ENCODE measurements at regions not wholly inside any gene's neighbourhood (a gene's known extent, or its start where the extent isn't known, plus 50 kb on each side); places are given as distances from the start of the nearest gene placed in this dataset.

GRCh38 chr1:59066236-59066635 is 230.7 kb upstream of the FGGY start:
- TF ChIP-seq CTCF (conservative IDR thresholded peaks at IDR 0.05; ENCODE audit: low read length) (no peak), EZH2phosphoT487 (IDR thresholded peaks at IDR 0.05; ENCODE audit: borderline replicate concordance) (no peak)

All from Loucy (cell line).